CD14-positive monocyte (primary cell): ENCODE measurements at regions not wholly inside any gene's neighbourhood (a gene's known extent, or its start where the extent isn't known, plus 50 kb on each side); places are given as distances from the start of the nearest gene placed in this dataset.

ENCODE experiments used
- DNase-seq, 3 donors: peaks; one replicate each; pipeline ENCODE4 v3.0.0-alpha.2; 2011 to 2022
- H2AFZ ChIP-seq: 2 replicates; pipeline ENCODE4 v1.6.0; 2012; ENCODE audit warnings: mild to moderate bottlenecking, low read depth, low read length, inconsistent platforms; ENCODE audit not compliant: insufficient read depth, poor library complexity, severe bottlenecking
- H3K27ac ChIP-seq, 2 donors: 1 replicate in 1 of 2; 2 replicates in 1 of 2; pipeline ENCODE4 v1.5.1; 2012 to 2013; ENCODE audit warnings: low read length in 2 of 2, control low read depth in 1 of 2, inconsistent platforms in 1 of 2, low read depth in 1 of 2, mild to moderate bottlenecking in 1 of 2
- H3K27me3 ChIP-seq, 2 donors: one replicate each; pipeline versions ENCODE4 v1.6.0 to v1.6.1; 2011 to 2013; ENCODE audit warnings: low read length in 2 of 2; ENCODE audit not compliant: control insufficient read depth in 2 of 2, insufficient read depth in 2 of 2
- H3K36me3 ChIP-seq, 2 donors: replicated peaks in 1 of 2; 1 replicate in 1 of 2; 2 replicates in 1 of 2; pipeline versions ENCODE4 v1.5.1 to v1.6.1; 2012 to 2013; ENCODE audit warnings: low read length in 2 of 2, control low read depth in 1 of 2, inconsistent platforms in 1 of 2, mild to moderate bottlenecking in 1 of 2; ENCODE audit not compliant: insufficient read depth in 2 of 2, control insufficient read depth in 1 of 2
- H3K4me1 ChIP-seq, 2 donors: 1 replicate in 1 of 2; 2 replicates in 1 of 2; pipeline versions ENCODE4 v1.5.1 to v1.6.1; 2012 to 2013; ENCODE audit warnings: low read length in 2 of 2, control low read depth in 1 of 2, inconsistent platforms in 1 of 2, mild to moderate bottlenecking in 1 of 2, moderate library complexity in 1 of 2; ENCODE audit not compliant: insufficient read depth in 2 of 2, control insufficient read depth in 1 of 2
- H3K4me2 ChIP-seq: replicated peaks from 2 replicates; pipeline ENCODE3; 2012; ENCODE audit warnings: low read length, moderate library complexity, mild to moderate bottlenecking; ENCODE audit not compliant: poor library complexity, severe bottlenecking; ENCODE audit errors: extremely low read depth
- H3K4me3 ChIP-seq, 3 experiments: fragments of 200-600 bp in 1 of 3; sonication (generic) in 1 of 3; replicated peaks in 1 of 3; 1 replicate in 2 of 3; 2 replicates in 1 of 3; pipeline ENCODE4 v1.5.1; 2011 to 2013; ENCODE audit warnings: low read length in 3 of 3, mild to moderate bottlenecking in 3 of 3, control low read depth in 2 of 3, low read depth in 2 of 3, inconsistent platforms in 1 of 3, moderate library complexity in 1 of 3
- H3K79me2 ChIP-seq: 2 replicates; pipeline ENCODE4 v1.6.0; 2012; ENCODE audit warnings: mild to moderate bottlenecking, control low read depth, inconsistent platforms, low read length, moderate library complexity; ENCODE audit not compliant: insufficient read depth
- H3K9ac ChIP-seq: 2 replicates; pipeline ENCODE4 v1.6.0; 2017; ENCODE audit warnings: low read length, mild to moderate bottlenecking; ENCODE audit not compliant: insufficient read depth, poor library complexity, severe bottlenecking
- H3K9me3 ChIP-seq, 2 donors: replicated peaks in 1 of 2; 1 replicate in 1 of 2; 2 replicates in 1 of 2; pipeline versions ENCODE4 v1.5.1 to v1.6.1; 2012 to 2013; ENCODE audit warnings: low read length in 2 of 2, control low read depth in 1 of 2; ENCODE audit not compliant: control insufficient read depth in 1 of 2, insufficient read depth in 1 of 2
- H4K20me1 ChIP-seq: 2 replicates; pipeline ENCODE4 v1.6.0; 2012; ENCODE audit warnings: mild to moderate bottlenecking, low read length, control low read depth, moderate library complexity; ENCODE audit not compliant: insufficient read depth
- H3K27ac Mint-ChIP-seq, 7 donors: one replicate each; pipeline ENCODE4 v1.8.0; 2020; ENCODE audit warnings: mild to moderate bottlenecking in 7 of 7, mixed read lengths in 7 of 7, moderate library complexity in 6 of 7, inconsistent platforms in 2 of 7
- H3K27me3 Mint-ChIP-seq, 3 donors: one replicate each; pipeline ENCODE4 v1.8.0; 2021 to 2022; ENCODE audit warnings: low read depth in 3 of 3, mild to moderate bottlenecking in 3 of 3, mixed read lengths in 3 of 3, moderate library complexity in 3 of 3, inconsistent platforms in 1 of 3
- H3K36me3 Mint-ChIP-seq, 2 donors: one replicate each; pipeline ENCODE4 v1.8.0; 2020; ENCODE audit warnings: mixed read lengths in 2 of 2, inconsistent platforms in 1 of 2, mild to moderate bottlenecking in 1 of 2
- H3K4me1 Mint-ChIP-seq: one replicate; pipeline ENCODE4 v1.8.0; 2020; ENCODE audit warnings: mild to moderate bottlenecking, mixed read lengths
- H3K4me3 Mint-ChIP-seq, 2 donors: one replicate each; pipeline ENCODE4 v1.8.0; 2020; ENCODE audit warnings: mild to moderate bottlenecking in 2 of 2, mixed read lengths in 2 of 2, moderate library complexity in 1 of 2
- H3K9me3 Mint-ChIP-seq, 7 donors: one replicate each; pipeline ENCODE4 v1.8.0; 2020 to 2022; ENCODE audit warnings: mixed read lengths in 7 of 7, mild to moderate bottlenecking in 6 of 7, moderate library complexity in 6 of 7, inconsistent platforms in 2 of 7
- CTCF ChIP-seq: fragments of 200-600 bp; IDR thresholded peaks from one replicate; pipeline ENCODE4 v1.8.0; 2022; ENCODE audit warnings: antibody characterized with exemption, mild to moderate bottlenecking
- WGBS: methylation state at CpG from one replicate; pipeline ENCODE4 v1.1.5; 2013; ENCODE audit warnings: missing lambda C conversion rate; ENCODE audit not compliant: insufficient coverage; 5-methylcytosine and 5-hydroxymethylcytosine counted together
- intact Hi-C, 2 donors: fragments of 100-400 bp; cut with micrococcal nuclease; formaldehyde crosslinking; loops; one replicate each; pipeline versions ENCODE4 v1.15.0 to v1.15.1; 2023

- peaks cover 0 to 2% (median 0%) of the 10 kb centered on the region in 3 donors for H3K27me3 Mint-ChIP-seq
- no CpG with 5 or more reads among the region's 1 CpG for WGBS
- no peaks in the 10 kb centered on the region for H3K36me3 ChIP-seq
- H3K36me3 Mint-ChIP-seq, result no peaks in the 10 kb centered on the region
- no peaks in the 10 kb centered on the region for H3K9me3 ChIP-seq
- no peak overlapping the region for H3K4me2 ChIP-seq
- H3K4me1 Mint-ChIP-seq, result no peaks in the 10 kb centered on the region
- no peaks in the 10 kb centered on the region for H3K79me2 ChIP-seq
- H3K27me3 ChIP-seq, result no peaks in the 10 kb centered on the region
- no peaks in the 10 kb centered on the region for H3K4me1 ChIP-seq
- H4K20me1 ChIP-seq, result no peaks in the 10 kb centered on the region
- no peak for TF ChIP-seq CTCF
- no peak for DNase-seq
- H3K27ac ChIP-seq, result no peak overlapping the region
- H3K9me3 Mint-ChIP-seq, result peaks cover 0 to 1% (median 0%) of the 10 kb centered on the region in 7 donors
- intact Hi-C loops, result no loop called here
- no peak overlapping the region for H3K4me3 Mint-ChIP-seq
- no peak overlapping the region for H3K27ac Mint-ChIP-seq
- no peak overlapping the region for H2AFZ ChIP-seq
- H3K9ac ChIP-seq, result no peak overlapping the region
- H3K4me3 ChIP-seq, result no peak overlapping the region
Observed at GRCh38 chr9:81244631-81245030, 444.7 kb downstream of the TLE1 start.

- H3K4me3 ChIP-seq, result no peak overlapping the region
- no peak overlapping the region for H3K4me2 ChIP-seq
- no peaks in the 10 kb centered on the region for H4K20me1 ChIP-seq
- no peaks in the 10 kb centered on the region for H3K4me1 ChIP-seq
- intact Hi-C loops, result no loop called here
- H2AFZ ChIP-seq, result no peak overlapping the region
- no peaks in the 10 kb centered on the region for H3K79me2 ChIP-seq
- H3K36me3 ChIP-seq, result no peaks in the 10 kb centered on the region
- H3K9me3 ChIP-seq, result no peaks in the 10 kb centered on the region
- Mint-ChIP-seq H3K27ac (no peak overlapping the region), H3K4me3 (no peak overlapping the region), H3K27me3 (peaks cover 0 to 3% (median 0%) of the 10 kb centered on the region in 3 donors), H3K4me1 (no peaks in the 10 kb centered on the region), H3K9me3 (peaks cover 0 to 5% (median 2%) of the 10 kb centered on the region in 7 donors), H3K36me3 (no peaks in the 10 kb centered on the region)
- H3K9ac ChIP-seq, result no peak overlapping the region
- no peak for TF ChIP-seq CTCF
- no peaks in the 10 kb centered on the region for H3K27me3 ChIP-seq
- no peak for DNase-seq
- no peak overlapping the region for H3K27ac ChIP-seq
- 80% methylated on average over 1 of the region's 1 CpG for WGBS
Observed at GRCh38 chr9:81242866-81243265, 446.5 kb downstream of the TLE1 start.
